Right atrium auricular region (tissue), 2 donors: ENCODE measurements at regions not wholly inside any gene's neighbourhood (a gene's known extent, or its start where the extent isn't known, plus 50 kb on each side); places are given as distances from the start of the nearest gene placed in this dataset.

Experiments used
- DNase-seq: peaks from one replicate; pipeline ENCODE4 v3.0.0-alpha.2; 2019; ENCODE audit warnings: low spot score
- H3K27ac ChIP-seq, 2 donors: fragments of 200-600 bp; sonication (generic); 1 replicate in 1 of 2; 2 replicates in 1 of 2; pipeline ENCODE4 v1.5.1; 2016 to 2019
- H3K27me3 ChIP-seq, 2 donors: fragments of 200-600 bp; sonication (generic); one replicate each; pipeline versions ENCODE4 v1.5.1 to v1.6.0; 2017 to 2019
- H3K36me3 ChIP-seq: fragments of 200-600 bp; sonication (generic); one replicate; pipeline ENCODE4 v1.5.1; 2016
- H3K4me1 ChIP-seq, 2 donors: fragments of 200-600 bp; sonication (generic); one replicate each; pipeline versions ENCODE4 v1.5.1 to v1.6.0; 2017 to 2019
- H3K4me3 ChIP-seq, 2 donors: fragments of 200-600 bp; sonication (generic); 1 replicate in 1 of 2; 2 replicates in 1 of 2; pipeline ENCODE4 v1.5.1; 2017 to 2019; ENCODE audit warnings: mild to moderate bottlenecking in 1 of 2, moderate library complexity in 1 of 2
- H3K9me3 ChIP-seq, 2 donors: fragments of 200-600 bp; sonication (generic); one replicate each; pipeline ENCODE4 v1.5.1; 2019
- CTCF ChIP-seq, 2 donors: fragments of 200-600 bp; sonication (generic); IDR thresholded peaks; one replicate each; pipeline ENCODE4 v1.5.1; 2019; ENCODE audit warnings: antibody characterized with exemption in 2 of 2

- no peaks in the 10 kb centered on the region for H3K36me3 ChIP-seq
- DNase-seq = no peak
- H3K27me3 ChIP-seq = no peaks in the 10 kb centered on the region
- no peaks in the 10 kb centered on the region for H3K4me1 ChIP-seq
- TF ChIP-seq CTCF (IDR thresholded peaks at IDR 0.05) = no peak
- H3K27ac ChIP-seq = no peak overlapping the region
- no peaks in the 10 kb centered on the region for H3K9me3 ChIP-seq
- H3K4me3 ChIP-seq = no peak overlapping the region
Observed at GRCh38 chr18:78688916-78689315, 290.7 kb upstream of the SALL3 start.

DNA sequence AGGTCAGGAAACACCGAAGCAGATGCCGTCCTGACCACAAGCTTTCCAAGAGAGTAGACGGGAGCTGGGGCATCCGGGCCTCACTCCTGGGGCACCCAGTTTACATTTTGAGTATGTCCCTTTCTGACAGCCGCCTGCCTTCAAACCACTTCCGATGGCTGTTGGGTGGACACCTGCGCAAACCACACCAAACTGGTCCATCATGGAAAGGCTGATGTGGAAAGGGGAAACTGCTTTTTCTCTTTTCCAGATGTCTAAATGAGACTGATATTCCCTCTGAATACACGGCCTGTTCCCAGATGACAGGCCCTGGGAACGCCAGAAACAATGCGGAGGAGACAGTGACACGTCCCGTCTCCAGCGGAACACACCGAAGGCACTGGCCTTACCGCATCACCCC is 290.0 kb upstream of the SALL3 start:
- no peaks in the 10 kb centered on the region for H3K4me1 ChIP-seq
- H3K27me3 ChIP-seq = no peaks in the 10 kb centered on the region
- H3K4me3 ChIP-seq = no peak overlapping the region
- no peak overlapping the region for H3K27ac ChIP-seq
- no peak for DNase-seq
- TF ChIP-seq CTCF (IDR thresholded peaks at IDR 0.05) = no peak
- no peaks in the 10 kb centered on the region for H3K36me3 ChIP-seq
- no peaks in the 10 kb centered on the region for H3K9me3 ChIP-seq

DNA sequence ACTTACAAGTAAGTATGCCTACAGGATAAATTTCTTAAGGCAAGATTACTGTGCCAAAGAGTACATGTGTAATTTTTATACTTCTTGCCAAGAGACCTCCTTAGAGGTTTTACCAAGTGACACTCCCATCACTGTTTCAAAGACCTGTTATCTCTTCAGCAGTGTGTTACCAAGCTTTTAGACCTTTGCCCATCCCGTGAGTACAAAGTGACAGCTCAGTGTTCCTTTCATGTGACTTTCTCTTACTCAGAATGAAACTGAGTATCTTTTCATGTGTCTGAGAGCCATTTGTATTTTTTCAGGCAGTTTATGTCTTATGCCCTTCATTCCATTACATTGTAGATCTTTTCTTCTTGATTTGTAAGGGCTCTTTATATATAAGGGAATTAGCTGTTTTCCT is 287.5 kb upstream of the SALL3 start:
- H3K4me1 ChIP-seq = no peaks in the 10 kb centered on the region
- DNase-seq = no peak
- H3K27ac ChIP-seq = no peak overlapping the region
- no peak overlapping the region for H3K4me3 ChIP-seq
- no peaks in the 10 kb centered on the region for H3K9me3 ChIP-seq
- no peak for TF ChIP-seq CTCF (IDR thresholded peaks at IDR 0.05)
- H3K27me3 ChIP-seq = no peaks in the 10 kb centered on the region
- no peaks in the 10 kb centered on the region for H3K36me3 ChIP-seq

GRCh38 chr18:78693429-78693828 is 286.2 kb upstream of the SALL3 start:
- no peak for TF ChIP-seq CTCF (IDR thresholded peaks at IDR 0.05)
- Histone ChIP-seq H3K9me3 (no peaks in the 10 kb centered on the region), H3K4me1 (no peaks in the 10 kb centered on the region), H3K27ac (no peak overlapping the region), H3K27me3 (no peaks in the 10 kb centered on the region), H3K4me3 (no peak overlapping the region), H3K36me3 (no peaks in the 10 kb centered on the region)
- no peak for DNase-seq

- H3K9me3 ChIP-seq = no peaks in the 10 kb centered on the region
- no peak for TF ChIP-seq CTCF (IDR thresholded peaks at IDR 0.05)
- DNase-seq = no peak
- H3K4me3 ChIP-seq = no peak overlapping the region
- no peaks in the 10 kb centered on the region for H3K36me3 ChIP-seq
- no peaks in the 10 kb centered on the region for H3K27me3 ChIP-seq
- H3K27ac ChIP-seq = no peak overlapping the region
- H3K4me1 ChIP-seq = no peaks in the 10 kb centered on the region
Observed at GRCh38 chr18:78696698-78697435, 282.8 kb upstream of the SALL3 start.

DNA sequence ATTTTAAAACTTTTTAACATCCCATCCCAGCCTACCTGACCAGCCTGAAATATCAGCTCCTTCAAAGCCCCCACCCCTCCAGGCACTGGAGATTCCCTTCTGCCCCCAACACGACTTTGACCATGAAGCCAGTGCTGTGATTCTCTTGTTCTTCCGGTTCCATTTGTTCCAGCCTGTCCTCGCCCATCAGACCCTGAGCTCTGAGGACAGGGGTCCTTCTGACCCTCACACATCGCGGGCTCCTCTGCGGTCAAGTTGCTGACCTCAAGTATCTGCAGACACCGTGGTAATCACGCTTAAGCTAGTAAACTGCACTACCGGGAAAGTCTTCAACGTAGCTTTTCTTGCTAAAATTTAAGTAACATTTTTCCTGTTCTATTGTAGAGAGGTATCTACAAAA is 282.2 kb upstream of the SALL3 start:
- Histone ChIP-seq H3K36me3 (no peaks in the 10 kb centered on the region), H3K4me1 (no peaks in the 10 kb centered on the region), H3K27ac (no peak overlapping the region), H3K27me3 (no peaks in the 10 kb centered on the region), H3K9me3 (no peaks in the 10 kb centered on the region), H3K4me3 (no peak overlapping the region)
- no peak for TF ChIP-seq CTCF (IDR thresholded peaks at IDR 0.05)
- DNase-seq = no peak
